ENCODE measurements at regions not wholly inside any gene's neighbourhood (a gene's known extent, or its start where the extent isn't known, plus 50 kb on each side); places are given as distances from the start of the nearest gene placed in this dataset.

DNA sequence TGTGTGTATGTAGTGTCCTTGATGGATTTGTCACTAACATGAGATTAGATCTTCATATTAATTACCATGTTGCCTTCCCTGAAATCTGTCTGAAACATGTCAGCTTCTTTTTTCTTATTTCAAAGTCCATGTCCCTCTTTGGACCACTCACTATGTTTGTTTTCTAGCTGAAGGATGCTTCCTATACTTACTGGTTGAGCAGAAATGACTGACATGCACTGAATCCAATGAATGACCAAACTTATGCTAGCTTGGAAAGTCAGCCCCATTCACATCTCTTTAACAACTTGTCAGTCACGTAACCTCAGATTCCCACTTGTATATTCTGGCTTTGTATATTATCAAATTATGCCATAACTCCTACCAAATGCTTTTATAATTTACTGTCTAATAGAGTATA is 69.9 kb upstream of the STK39 start:
- no peaks in the 10 kb centered on the region for H3K27me3 ChIP-seq (replicated peaks in 1 of 2; ENCODE audit: control insufficient read depth in 2 of 2, insufficient read depth in 2 of 2, low read length in 1 of 2)
- FAIRE-seq (no peak), ATAC-seq (no peak), DNase-seq (ENCODE audit: low read depth, low spot score) (no peak)
- ChIA-PET POLR2A (interaction anchor here (0.6 kb wide), 1 partner anchor 16 kb away, joined by 5 read pairs; no protein-coding TSS in a partner anchor), RAD21 (ENCODE audit: unreplicated experiment) (no interaction called here), SMC1A (ENCODE audit: uncharacterized antibody, unreplicated experiment) (interaction anchor here (0.8 kb wide), 1 partner anchor 15 kb away, joined by 3 read pairs; no protein-coding TSS in a partner anchor), CTCF (no interaction called here)
- intact Hi-C loops (cut with micrococcal nuclease; ENCODE audit: unreplicated experiment): no loop called here
- H3K4me2 ChIP-seq (ENCODE audit: control insufficient read depth, insufficient read depth): no peak overlapping the region
- no peaks in the 10 kb centered on the region for H3K4me1 ChIP-seq (ENCODE audit: control insufficient read depth, insufficient read depth, low read length)
- WGBS (ENCODE audit: insufficient coverage, insufficient replicate concordance, low lambda C conversion rate, missing lambda C conversion rate): 0% methylated on average over 1 of the region's 1 CpG
- no peaks in the 10 kb centered on the region for H3K36me3 ChIP-seq (ENCODE audit: control insufficient read depth in 2 of 2, insufficient read depth in 2 of 2, low read length in 1 of 2)
- in situ Hi-C loops (cut with MboI): no loop called here
- H3K79me2 ChIP-seq (ENCODE audit: control insufficient read depth, insufficient read depth, low read length): no peaks in the 10 kb centered on the region
- no TSS peak for BruUV-seq (replicated peaks)
- no peak overlapping the region for H3K4me3 ChIP-seq
- no peak overlapping the region for H2AFZ ChIP-seq (ENCODE audit: control insufficient read depth, low read depth, low read length)
- H3K9me3 ChIP-seq (replicated peaks; ENCODE audit: control insufficient read depth, insufficient read depth, low read length): no peaks in the 10 kb centered on the region
- H4K20me1 ChIP-seq (ENCODE audit: control insufficient read depth, insufficient read depth): no peaks in the 10 kb centered on the region
- H3K27ac ChIP-seq (ENCODE audit: control insufficient read depth, insufficient read depth): no peak overlapping the region
- H3K9ac ChIP-seq (ENCODE audit: control insufficient read depth, insufficient read depth, low read length): no peak overlapping the region
- no peak for TF ChIP-seq RBBP5 (conservative IDR thresholded peaks at IDR 0.05)
- no peak for TF ChIP-seq HCFC1 (IDR thresholded peaks at IDR 0.05; ENCODE audit: low read length)
- no peak for TF ChIP-seq RUNX3 (IDR thresholded peaks at IDR 0.05; ENCODE audit: low read length)
- no peak for TF ChIP-seq DPF2 (IDR thresholded peaks at IDR 0.05)
- TF ChIP-seq, protein P1, sequence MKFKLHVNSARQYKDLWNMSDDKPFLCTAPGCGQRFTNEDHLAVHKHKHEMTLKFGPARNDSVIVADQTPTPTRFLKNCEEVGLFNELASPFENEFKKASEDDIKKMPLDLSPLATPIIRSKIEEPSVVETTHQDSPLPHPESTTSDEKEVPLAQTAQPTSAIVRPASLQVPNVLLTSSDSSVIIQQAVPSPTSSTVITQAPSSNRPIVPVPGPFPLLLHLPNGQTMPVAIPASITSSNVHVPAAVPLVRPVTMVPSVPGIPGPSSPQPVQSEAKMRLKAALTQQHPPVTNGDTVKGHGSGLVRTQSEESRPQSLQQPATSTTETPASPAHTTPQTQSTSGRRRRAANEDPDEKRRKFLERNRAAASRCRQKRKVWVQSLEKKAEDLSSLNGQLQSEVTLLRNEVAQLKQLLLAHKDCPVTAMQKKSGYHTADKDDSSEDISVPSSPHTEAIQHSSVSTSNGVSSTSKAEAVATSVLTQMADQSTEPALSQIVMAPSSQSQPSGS (IDR thresholded peaks at IDR 0.05; ENCODE audit: low read length): no peak
- TF ChIP-seq SREBF1 (IDR thresholded peaks at IDR 0.05; ENCODE audit: low read length): no peak
- TF ChIP-seq, protein P2, sequence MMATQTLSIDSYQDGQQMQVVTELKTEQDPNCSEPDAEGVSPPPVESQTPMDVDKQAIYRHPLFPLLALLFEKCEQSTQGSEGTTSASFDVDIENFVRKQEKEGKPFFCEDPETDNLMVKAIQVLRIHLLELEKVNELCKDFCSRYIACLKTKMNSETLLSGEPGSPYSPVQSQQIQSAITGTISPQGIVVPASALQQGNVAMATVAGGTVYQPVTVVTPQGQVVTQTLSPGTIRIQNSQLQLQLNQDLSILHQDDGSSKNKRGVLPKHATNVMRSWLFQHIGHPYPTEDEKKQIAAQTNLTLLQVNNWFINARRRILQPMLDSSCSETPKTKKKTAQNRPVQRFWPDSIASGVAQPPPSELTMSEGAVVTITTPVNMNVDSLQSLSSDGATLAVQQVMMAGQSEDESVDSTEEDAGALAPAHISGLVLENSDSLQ (IDR thresholded peaks at IDR 0.05): peak; percentile 44; the same call in 1 of the 2 replicates
- no peak for TF ChIP-seq CEBPB (IDR thresholded peaks at IDR 0.05; ENCODE audit: borderline replicate concordance in 1 of 2, low read depth in 2 of 2, low read length in 2 of 2)
